GM12865 (cell line): ENCODE measurements at regions not wholly inside any gene's neighbourhood (a gene's known extent, or its start where the extent isn't known, plus 50 kb on each side); places are given as distances from the start of the nearest gene placed in this dataset.

Experiments used
- DNase-seq: peaks from one replicate; pipeline ENCODE4 v3.0.0; 2010; ENCODE audit warnings: low read depth
- H3K4me3 ChIP-seq: 2 replicates; pipeline ENCODE4 v1.5.1; 2011; ENCODE audit warnings: mild to moderate bottlenecking, low read depth, low read length, control low read depth
- CTCF ChIP-seq: IDR thresholded peaks from 2 replicates; pipeline ENCODE4 v1.5.1; 2011; ENCODE audit warnings: low read length, control low read depth, low read depth, inconsistent platforms; ENCODE audit not compliant: insufficient read depth; ENCODE audit errors: missing control alignments

GRCh38 chr3:70816346-70816745 lies 503.9 kb upstream of the MDFIC2 start:
- TF ChIP-seq CTCF = no peak
- no peak overlapping the region for H3K4me3 ChIP-seq
- no peak for DNase-seq

GRCh38 chr3:70815817-70816216 lies 503.4 kb upstream of the MDFIC2 start:
- no peak overlapping the region for H3K4me3 ChIP-seq
- TF ChIP-seq CTCF = no peak
- no peak for DNase-seq

GRCh38 chr3:70813311-70813710 lies 500.9 kb upstream of the MDFIC2 start:
- no peak overlapping the region for H3K4me3 ChIP-seq
- no peak for TF ChIP-seq CTCF
- DNase-seq = no peak

GRCh38 chr3:70811880-70812279 lies 499.4 kb upstream of the MDFIC2 start:
- no peak for TF ChIP-seq CTCF
- H3K4me3 ChIP-seq = no peak overlapping the region
- no peak for DNase-seq

GRCh38 chr3:70808881-70809280 lies 496.4 kb upstream of the MDFIC2 start:
- no peak overlapping the region for H3K4me3 ChIP-seq
- TF ChIP-seq CTCF = no peak
- no peak for DNase-seq

- H3K4me3 ChIP-seq = no peak overlapping the region
- no peak for DNase-seq
- no peak for TF ChIP-seq CTCF
Measured at GRCh38 chr3:70806556-70806955, 494.1 kb upstream of the MDFIC2 start.

GRCh38 chr3:70806021-70806420 lies 493.6 kb upstream of the MDFIC2 start:
- no peak for DNase-seq
- no peak for TF ChIP-seq CTCF
- no peak overlapping the region for H3K4me3 ChIP-seq
